GM19455 (cell line): ENCODE measurements at regions not wholly inside any gene's neighbourhood (a gene's known extent, or its start where the extent isn't known, plus 50 kb on each side); places are given as distances from the start of the nearest gene placed in this dataset.
"Not testable (repeated sequence)": the region's sequence is repeated elsewhere in the genome, so short reads cannot be mapped to it uniquely, and the experiment has no call there.

Experiments used
- ATAC-seq: cut with Tn5 transposase; IDR thresholded peaks from one replicate; pipeline ENCODE4 v1.9.1; 2021; ENCODE audit not compliant: unreplicated experiment

- no peak for ATAC-seq
These were observed 1114.5 kb downstream of the DSC3 start for GRCh38 chr18:29928081-29928480.

- no peak for ATAC-seq
These were observed 1117.0 kb downstream of the DSC3 start for GRCh38 chr18:29925566-29925965.

- ATAC-seq: no peak
These were observed 1130.2 kb downstream of the DSC3 start for GRCh38 chr18:29912351-29912750.

DNA sequence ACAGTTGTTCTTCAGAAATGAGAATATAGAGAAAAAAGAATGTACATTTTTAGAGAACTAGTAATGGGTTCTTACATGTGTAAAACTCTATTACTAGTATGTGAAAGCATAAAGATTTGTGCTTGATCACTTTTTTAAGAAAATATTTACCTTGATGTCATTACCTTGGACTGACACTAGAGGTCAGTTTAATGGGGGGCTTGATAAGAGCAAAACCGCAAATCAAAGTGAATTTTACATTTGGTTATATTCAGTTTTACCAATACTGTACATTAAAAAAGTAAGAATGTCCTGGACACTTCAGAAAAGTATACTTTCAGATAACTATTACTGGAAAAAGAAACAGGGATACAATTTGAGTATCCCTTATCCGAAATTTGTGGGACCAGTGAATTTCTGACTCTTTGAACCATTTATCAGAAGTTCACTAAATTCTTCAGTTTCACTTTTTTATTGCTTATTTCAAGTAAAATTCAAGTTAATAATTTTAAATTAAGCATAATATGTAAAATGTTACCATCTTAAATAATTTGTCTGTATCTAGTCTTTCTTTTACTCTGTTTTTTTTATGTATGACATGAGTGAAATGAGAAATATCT, 1149.5 kb downstream of the DSC3 start:
- no peak for ATAC-seq

DNA sequence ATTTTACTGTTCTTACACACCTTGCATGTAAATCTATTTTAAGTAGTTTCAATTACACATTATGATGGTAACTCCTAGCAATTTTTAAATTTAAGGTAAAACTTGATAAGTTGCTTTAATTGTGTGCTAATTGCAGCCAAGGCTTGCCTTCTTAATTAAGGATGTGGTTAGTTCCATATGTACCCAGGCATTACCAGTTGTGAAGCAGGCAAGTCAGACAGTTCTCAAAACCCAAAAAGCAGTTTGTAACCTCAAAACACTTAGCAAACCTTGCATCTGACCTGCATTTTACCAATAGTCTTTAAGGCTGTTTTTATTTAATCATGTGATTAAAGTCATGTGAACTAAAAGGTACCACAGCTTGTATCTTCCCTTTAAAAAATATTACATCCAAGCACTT, 1159.4 kb downstream of the DSC3 start:
- no peak for ATAC-seq

DNA sequence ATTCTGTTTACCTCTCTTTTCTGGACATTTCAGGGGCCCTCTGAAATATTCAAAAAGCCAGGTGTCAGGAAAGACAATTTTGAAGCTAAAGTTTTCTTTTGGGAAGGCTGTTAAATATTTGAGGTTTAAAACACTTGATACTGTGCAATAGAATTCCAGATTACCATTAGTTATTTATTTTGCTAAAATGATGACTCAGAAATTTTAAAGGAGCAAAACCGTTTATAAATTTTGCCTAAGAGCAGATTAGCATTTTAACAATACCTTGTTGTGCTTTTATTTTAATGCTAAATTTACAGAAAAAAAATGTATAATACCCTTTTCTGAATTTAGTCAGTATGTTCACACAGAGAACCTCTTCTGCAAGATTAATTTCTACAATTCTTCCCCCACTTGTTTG, 1159.9 kb downstream of the DSC3 start:
- ATAC-seq: no peak

GRCh38 chr18:29879763-29880162, 1162.8 kb downstream of the DSC3 start:
- no peak for ATAC-seq

DNA sequence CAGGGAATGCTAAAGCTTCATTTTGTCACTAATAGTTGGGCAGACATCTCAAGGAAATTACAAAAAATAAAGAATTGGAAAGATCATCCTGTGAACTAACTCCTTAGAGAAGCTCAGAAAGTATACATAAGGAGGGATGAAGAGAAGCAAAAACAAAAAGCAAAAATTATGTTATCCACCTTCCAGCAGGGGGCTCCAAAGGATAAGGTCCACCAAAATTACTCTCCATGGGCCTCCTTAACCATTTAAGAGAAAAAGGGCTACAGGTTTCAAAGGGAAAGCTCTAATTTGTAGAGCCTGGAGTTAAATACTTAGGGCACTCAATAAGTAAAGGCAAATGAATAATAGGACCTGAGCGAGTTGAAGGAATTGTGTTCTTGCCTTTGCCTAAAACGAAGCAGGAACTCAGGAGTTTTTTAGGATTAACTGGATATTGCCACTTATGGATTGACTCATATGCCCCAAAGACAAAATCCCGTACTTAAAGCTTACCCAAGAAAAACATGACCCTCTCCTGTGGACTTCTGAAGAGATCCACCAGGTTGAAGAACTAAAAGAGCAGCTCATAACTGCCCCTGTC, 1167.9 kb downstream of the DSC3 start:
- no peak for ATAC-seq

DNA sequence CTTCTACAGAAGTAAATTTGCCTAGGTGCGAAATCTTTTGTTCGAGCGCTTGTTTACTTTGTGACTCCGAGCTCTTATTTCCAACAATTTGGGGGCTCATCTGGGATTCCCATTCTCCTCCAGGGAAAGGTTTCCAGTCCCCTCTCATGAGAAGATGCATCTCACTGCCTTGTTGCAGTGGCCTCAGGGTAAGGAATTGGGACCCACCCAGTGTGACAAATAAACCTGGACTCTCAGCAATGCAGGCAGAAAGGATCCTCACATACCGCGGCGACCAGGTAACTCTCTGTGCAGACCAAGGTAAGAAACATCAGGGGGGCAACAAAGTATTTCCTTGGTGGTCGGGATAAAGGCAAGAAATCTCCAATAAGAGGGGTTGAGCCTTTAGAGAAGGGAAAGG, 1169.3 kb downstream of the DSC3 start:
- ATAC-seq: no peak

- no peak for ATAC-seq
These were observed 1171.3 kb downstream of the DSC3 start for GRCh38 chr18:29871246-29871645.

GRCh38 chr18:29862824-29863223, 1179.7 kb downstream of the DSC3 start:
- ATAC-seq: no peak

- ATAC-seq: no peak
These were observed 1186.9 kb downstream of the DSC3 start for GRCh38 chr18:29855637-29856036.

GRCh38 chr18:29853126-29853525, 1189.4 kb downstream of the DSC3 start:
- ATAC-seq: no peak

- no peak for ATAC-seq
These were observed 1193.4 kb downstream of the DSC3 start for GRCh38 chr18:29849144-29849543.

- no peak for ATAC-seq
These were observed 1200.9 kb downstream of the DSC3 start for GRCh38 chr18:29841631-29842030.

- no peak for ATAC-seq
These were observed 1202.5 kb downstream of the DSC3 start for GRCh38 chr18:29840089-29840488.

DNA sequence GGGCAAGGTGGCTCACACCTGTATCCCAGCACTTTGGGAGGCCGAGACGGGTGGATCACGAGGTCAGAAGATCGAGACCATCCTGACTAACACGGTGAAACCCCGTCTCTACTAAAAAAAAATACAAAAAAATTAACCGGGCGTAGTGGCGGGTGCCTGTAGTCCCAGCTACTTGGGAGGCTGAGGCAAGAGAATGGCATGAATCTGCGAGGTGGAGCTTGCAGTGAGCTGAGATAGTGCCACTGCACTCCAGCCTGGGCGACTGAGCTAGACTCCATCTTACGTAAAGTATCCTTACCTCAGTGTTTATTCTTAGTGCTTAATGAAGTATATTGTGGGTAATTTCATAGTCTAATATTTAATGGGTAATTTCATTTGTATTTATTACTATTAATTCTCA, 1203.6 kb downstream of the DSC3 start:
- not testable (repeated sequence) for ATAC-seq

- ATAC-seq: no peak
These were observed 1204.0 kb downstream of the DSC3 start for GRCh38 chr18:29838556-29838955.

- ATAC-seq: no peak
These were observed 1218.9 kb downstream of the DSC3 start for GRCh38 chr18:29823671-29824070.

GRCh38 chr18:29821544-29821943, 1221.0 kb downstream of the DSC3 start:
- ATAC-seq: no peak

GRCh38 chr18:29811519-29811918, 1231.0 kb downstream of the DSC3 start:
- ATAC-seq: no peak

- ATAC-seq: no peak
These were observed 1261.7 kb downstream of the DSC3 start for GRCh38 chr18:29780816-29781215.

DNA sequence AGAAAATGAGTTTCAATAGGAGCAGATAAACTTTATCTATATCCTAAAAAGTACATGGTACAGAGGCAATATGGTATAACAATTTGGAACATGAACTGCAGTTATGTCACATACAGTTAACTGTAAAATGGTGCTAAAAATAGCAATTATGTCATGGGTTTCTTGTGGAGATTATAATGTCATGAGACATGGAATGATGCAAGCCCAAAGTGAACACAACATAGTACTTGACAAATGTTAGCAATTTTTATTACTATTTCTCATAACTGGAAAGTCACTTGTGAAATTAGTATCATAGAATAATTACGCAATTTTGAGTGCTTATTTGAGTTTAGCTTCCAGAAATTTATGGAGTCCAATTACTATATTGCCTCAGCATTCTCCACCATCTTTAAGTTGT, 1263.4 kb downstream of the DSC3 start:
- ATAC-seq: no peak
